ENCODE measurements at regions not wholly inside any gene's neighbourhood (a gene's known extent, or its start where the extent isn't known, plus 50 kb on each side); places are given as distances from the start of the nearest gene placed in this dataset.

GRCh38 chr6:98724537-98724936 is 109.8 kb upstream of the POU3F2 start:
- no peak overlapping the region for H3K9ac ChIP-seq (ENCODE audit: low read depth, low read length)
- no peak overlapping the region for H3K4me3 ChIP-seq (ENCODE audit: low read depth, low read length)
- no peaks in the 10 kb centered on the region for H3K9me3 ChIP-seq (ENCODE audit: control insufficient read depth, insufficient read depth, low read length)
- no peaks in the 10 kb centered on the region for H3K36me3 ChIP-seq (ENCODE audit: control insufficient read depth, insufficient read depth, low read length)
- H3K4me1 ChIP-seq (ENCODE audit: control insufficient read depth, insufficient read depth, low read length) = no peaks in the 10 kb centered on the region
- H3K27me3 ChIP-seq (ENCODE audit: control insufficient read depth, insufficient read depth, low read length) = no peaks in the 10 kb centered on the region

GRCh38 chr6:98747273-98747672 is 87.1 kb upstream of the POU3F2 start:
- Histone ChIP-seq H3K9me3 (ENCODE audit: control insufficient read depth, insufficient read depth, low read length) (no peaks in the 10 kb centered on the region), H3K9ac (ENCODE audit: low read depth, low read length) (no peak overlapping the region), H3K4me3 (ENCODE audit: low read depth, low read length) (no peak overlapping the region), H3K27me3 (ENCODE audit: control insufficient read depth, insufficient read depth, low read length) (no peaks in the 10 kb centered on the region), H3K4me1 (ENCODE audit: control insufficient read depth, insufficient read depth, low read length) (no peaks in the 10 kb centered on the region), H3K36me3 (ENCODE audit: control insufficient read depth, insufficient read depth, low read length) (no peaks in the 10 kb centered on the region)

- no peak overlapping the region for H3K4me3 ChIP-seq (ENCODE audit: low read depth, low read length)
- H3K4me1 ChIP-seq (ENCODE audit: control insufficient read depth, insufficient read depth, low read length) = no peaks in the 10 kb centered on the region
- H3K9ac ChIP-seq (ENCODE audit: low read depth, low read length) = no peak overlapping the region
- no peaks in the 10 kb centered on the region for H3K36me3 ChIP-seq (ENCODE audit: control insufficient read depth, insufficient read depth, low read length)
- H3K27me3 ChIP-seq (ENCODE audit: control insufficient read depth, insufficient read depth, low read length) = no peaks in the 10 kb centered on the region
- no peaks in the 10 kb centered on the region for H3K9me3 ChIP-seq (ENCODE audit: control insufficient read depth, insufficient read depth, low read length)
Observed at GRCh38 chr6:98747960-98748359, 86.4 kb upstream of the POU3F2 start.

GRCh38 chr6:98759459-98759858 is 74.9 kb upstream of the POU3F2 start:
- no peaks in the 10 kb centered on the region for H3K9me3 ChIP-seq (ENCODE audit: control insufficient read depth, insufficient read depth, low read length)
- H3K36me3 ChIP-seq (ENCODE audit: control insufficient read depth, insufficient read depth, low read length) = no peaks in the 10 kb centered on the region
- no peaks in the 10 kb centered on the region for H3K27me3 ChIP-seq (ENCODE audit: control insufficient read depth, insufficient read depth, low read length)
- no peak overlapping the region for H3K4me3 ChIP-seq (ENCODE audit: low read depth, low read length)
- no peaks in the 10 kb centered on the region for H3K4me1 ChIP-seq (ENCODE audit: control insufficient read depth, insufficient read depth, low read length)
- no peak overlapping the region for H3K9ac ChIP-seq (ENCODE audit: low read depth, low read length)

- no peaks in the 10 kb centered on the region for H3K4me1 ChIP-seq (ENCODE audit: control insufficient read depth, insufficient read depth, low read length)
- no peak overlapping the region for H3K9ac ChIP-seq (ENCODE audit: low read depth, low read length)
- H3K9me3 ChIP-seq (ENCODE audit: control insufficient read depth, insufficient read depth, low read length) = no peaks in the 10 kb centered on the region
- H3K4me3 ChIP-seq (ENCODE audit: low read depth, low read length) = no peak overlapping the region
- H3K36me3 ChIP-seq (ENCODE audit: control insufficient read depth, insufficient read depth, low read length) = no peaks in the 10 kb centered on the region
- no peaks in the 10 kb centered on the region for H3K27me3 ChIP-seq (ENCODE audit: control insufficient read depth, insufficient read depth, low read length)
Observed at GRCh38 chr6:98764373-98764911, 69.9 kb upstream of the POU3F2 start.

GRCh38 chr6:98769546-98769945 is 64.8 kb upstream of the POU3F2 start:
- Histone ChIP-seq H3K9me3 (ENCODE audit: control insufficient read depth, insufficient read depth, low read length) (no peaks in the 10 kb centered on the region), H3K36me3 (ENCODE audit: control insufficient read depth, insufficient read depth, low read length) (no peaks in the 10 kb centered on the region), H3K4me1 (ENCODE audit: control insufficient read depth, insufficient read depth, low read length) (no peaks in the 10 kb centered on the region), H3K4me3 (ENCODE audit: low read depth, low read length) (no peak overlapping the region), H3K9ac (ENCODE audit: low read depth, low read length) (no peak overlapping the region), H3K27me3 (ENCODE audit: control insufficient read depth, insufficient read depth, low read length) (no peaks in the 10 kb centered on the region)

GRCh38 chr6:98775205-98775604 is 59.2 kb upstream of the POU3F2 start:
- Histone ChIP-seq H3K4me3 (ENCODE audit: low read depth, low read length) (no peak overlapping the region), H3K27me3 (ENCODE audit: control insufficient read depth, insufficient read depth, low read length) (no peaks in the 10 kb centered on the region)

GRCh38 chr6:98777762-98778161 is 56.6 kb upstream of the POU3F2 start:
- Histone ChIP-seq H3K36me3 (ENCODE audit: control insufficient read depth, insufficient read depth, low read length) (no peaks in the 10 kb centered on the region), H3K4me1 (ENCODE audit: control insufficient read depth, insufficient read depth, low read length) (peaks cover 4% of the 10 kb centered on the region), H3K9ac (ENCODE audit: low read depth, low read length) (no peak overlapping the region), H3K9me3 (ENCODE audit: control insufficient read depth, insufficient read depth, low read length) (no peaks in the 10 kb centered on the region), H3K4me3 (ENCODE audit: low read depth, low read length) (no peak overlapping the region), H3K27me3 (ENCODE audit: control insufficient read depth, insufficient read depth, low read length) (no peaks in the 10 kb centered on the region)

More at GRCh38 chr6:98775205-98775604, 59.2 kb upstream of the POU3F2 start:
- Histone ChIP-seq H3K9ac (ENCODE audit: low read depth, low read length) (no peak overlapping the region), H3K4me1 (ENCODE audit: control insufficient read depth, insufficient read depth, low read length) (peaks cover 4% of the 10 kb centered on the region), H3K9me3 (ENCODE audit: control insufficient read depth, insufficient read depth, low read length) (no peaks in the 10 kb centered on the region), H3K36me3 (ENCODE audit: control insufficient read depth, insufficient read depth, low read length) (no peaks in the 10 kb centered on the region)

- Histone ChIP-seq H3K4me3 (ENCODE audit: low read depth, low read length) (no peak overlapping the region), H3K27me3 (ENCODE audit: control insufficient read depth, insufficient read depth, low read length) (no peaks in the 10 kb centered on the region), H3K9me3 (ENCODE audit: control insufficient read depth, insufficient read depth, low read length) (no peaks in the 10 kb centered on the region), H3K4me1 (ENCODE audit: control insufficient read depth, insufficient read depth, low read length) (peaks cover 4% of the 10 kb centered on the region), H3K36me3 (ENCODE audit: control insufficient read depth, insufficient read depth, low read length) (no peaks in the 10 kb centered on the region), H3K9ac (ENCODE audit: low read depth, low read length) (no peak overlapping the region)
Observed at GRCh38 chr6:98779618-98780017, 54.8 kb upstream of the POU3F2 start.

- H3K4me1 ChIP-seq (ENCODE audit: control insufficient read depth, insufficient read depth, low read length) = peaks cover 3% of the 10 kb centered on the region
- H3K4me3 ChIP-seq (ENCODE audit: low read depth, low read length) = no peak overlapping the region
- H3K36me3 ChIP-seq (ENCODE audit: control insufficient read depth, insufficient read depth, low read length) = no peaks in the 10 kb centered on the region
- no peaks in the 10 kb centered on the region for H3K9me3 ChIP-seq (ENCODE audit: control insufficient read depth, insufficient read depth, low read length)
- H3K27me3 ChIP-seq (ENCODE audit: control insufficient read depth, insufficient read depth, low read length) = no peaks in the 10 kb centered on the region
- no peak overlapping the region for H3K9ac ChIP-seq (ENCODE audit: low read depth, low read length)
Observed at GRCh38 chr6:98782772-98783171, 51.6 kb upstream of the POU3F2 start.

- Histone ChIP-seq H3K4me3 (ENCODE audit: low read depth, low read length) (no peak overlapping the region), H3K27me3 (ENCODE audit: control insufficient read depth, insufficient read depth, low read length) (peaks cover 2% of the 10 kb centered on the region), H3K9me3 (ENCODE audit: control insufficient read depth, insufficient read depth, low read length) (no peaks in the 10 kb centered on the region)
Observed at GRCh38 chr6:98783578-98783977, 50.8 kb upstream of the POU3F2 start.

More at GRCh38 chr6:98783578-98783977, 50.8 kb upstream of the POU3F2 start:
- no peaks in the 10 kb centered on the region for H3K36me3 ChIP-seq (ENCODE audit: control insufficient read depth, insufficient read depth, low read length)
- no peak overlapping the region for H3K9ac ChIP-seq (ENCODE audit: low read depth, low read length)
- H3K4me1 ChIP-seq (ENCODE audit: control insufficient read depth, insufficient read depth, low read length) = peaks cover 10% of the 10 kb centered on the region
